ENCODE measurements at regions not wholly inside any gene's neighbourhood (a gene's known extent, or its start where the extent isn't known, plus 50 kb on each side); places are given as distances from the start of the nearest gene placed in this dataset.

DNA sequence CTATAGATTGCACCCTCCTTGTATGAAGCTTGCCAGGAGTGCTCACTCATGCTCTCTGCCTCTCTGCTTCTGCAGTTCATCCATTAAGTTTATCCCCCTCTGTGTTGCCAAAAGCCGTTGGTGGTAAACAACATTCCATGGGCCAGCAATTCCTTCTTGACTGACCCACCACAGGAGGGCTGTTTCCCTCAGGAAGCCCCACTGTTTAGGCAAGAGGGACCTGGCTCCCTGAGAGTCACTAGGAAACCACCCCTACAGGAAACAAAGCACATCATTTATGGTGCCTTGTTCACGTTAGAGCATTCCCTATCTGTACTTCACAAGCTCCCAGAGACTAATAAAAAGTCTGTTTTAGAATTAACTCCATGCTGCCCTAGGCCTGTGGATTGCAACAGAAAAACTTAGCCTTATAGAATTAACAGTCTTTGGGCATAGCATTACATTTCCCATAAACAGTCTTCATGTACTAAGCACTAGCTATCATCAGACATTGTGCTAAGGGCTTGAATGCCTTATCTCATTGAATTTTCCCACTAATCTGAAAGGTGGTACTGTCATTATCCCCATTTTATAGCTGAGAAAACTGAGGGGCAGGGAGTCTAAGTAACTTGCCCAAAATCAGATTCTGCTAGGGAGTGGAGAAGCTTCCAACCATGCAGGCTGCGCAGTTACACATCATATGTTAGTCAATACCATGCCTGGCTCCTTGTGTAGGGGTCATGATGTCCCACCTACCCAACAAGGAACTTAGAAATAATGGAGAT is 149.9 kb downstream of the SHQ1 start:
- no peak for DNase-seq

DNA sequence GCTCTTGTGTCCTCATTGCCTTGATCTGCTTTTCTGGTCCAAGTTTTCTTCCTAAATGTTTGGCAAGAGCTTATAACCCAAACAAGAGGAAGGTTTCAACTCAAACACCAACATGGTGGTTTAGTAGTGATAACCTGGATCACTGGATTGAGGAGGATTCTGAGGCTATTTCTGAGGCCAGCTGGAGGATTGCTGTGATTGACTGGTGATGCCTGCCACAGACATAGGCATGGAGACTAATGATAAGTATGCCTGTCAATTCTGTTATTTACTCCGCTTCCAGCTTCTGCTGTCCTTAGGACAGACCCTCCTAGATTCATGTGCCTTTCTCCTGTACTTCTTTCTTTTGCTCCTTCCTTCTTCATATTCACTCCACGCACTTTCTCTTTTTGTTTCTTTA is 150.5 kb downstream of the SHQ1 start:
- DNase-seq, result no peak

DNA sequence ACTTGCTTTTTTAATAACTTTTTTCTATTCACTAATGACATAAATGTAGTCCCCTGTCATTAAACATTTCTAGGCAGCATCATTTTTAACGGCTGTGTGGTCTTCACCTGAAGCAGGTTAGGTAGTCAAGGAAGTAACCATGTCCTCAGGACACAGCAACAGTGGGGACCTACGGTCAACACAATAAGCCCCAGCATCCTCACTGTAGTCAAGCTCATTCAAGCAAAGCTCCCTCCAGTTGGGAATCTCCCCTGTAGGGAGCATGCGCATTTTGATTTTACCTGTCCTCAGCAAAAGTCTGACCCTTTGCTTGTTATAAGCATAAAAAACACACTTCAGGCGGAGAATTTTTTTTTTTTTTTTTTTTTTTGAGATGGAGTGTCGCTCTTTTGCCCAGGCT is 151.4 kb downstream of the SHQ1 start:
- DNase-seq, result no peak

DNA sequence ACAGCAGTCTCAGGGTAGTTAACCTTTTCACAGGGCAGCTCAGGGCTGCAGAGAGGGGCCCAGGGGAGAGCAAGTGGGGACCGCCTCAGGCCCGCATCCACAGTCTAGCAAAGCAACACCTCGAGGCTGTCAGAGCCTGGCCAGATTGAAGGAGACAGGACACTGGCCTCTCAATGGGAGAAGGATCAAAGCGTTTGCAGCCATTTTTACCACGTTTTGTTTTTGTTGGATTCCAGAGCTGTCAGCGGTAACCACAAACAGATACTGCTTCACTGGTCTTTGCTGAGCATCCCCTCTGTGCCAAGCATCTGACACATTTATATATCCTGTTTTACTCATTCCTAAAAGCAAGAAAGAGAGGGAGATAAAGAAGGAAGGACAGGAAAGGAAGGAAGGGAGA is 153.8 kb downstream of the SHQ1 start:
- DNase-seq, result no peak

DNA sequence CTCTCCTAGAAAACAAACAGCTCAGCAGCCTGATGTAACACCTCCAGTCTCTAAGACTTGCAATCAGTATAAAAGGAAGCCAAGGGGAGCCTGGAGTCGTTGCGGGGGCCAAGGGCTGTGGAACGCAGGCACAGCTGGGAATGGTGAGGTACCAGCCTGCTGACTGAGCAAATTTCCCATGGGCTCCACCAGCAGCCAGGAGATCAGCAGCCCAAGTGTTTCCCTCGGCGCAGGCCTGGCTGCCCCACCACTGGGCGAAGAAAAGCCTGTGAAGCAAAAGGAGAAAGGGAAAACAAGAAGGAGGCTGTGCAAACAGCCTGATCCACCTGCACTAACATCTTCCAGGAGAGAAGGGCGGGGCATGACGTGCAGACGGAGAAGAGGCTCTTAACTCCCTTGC is 155.3 kb downstream of the SHQ1 start:
- DNase-seq, result no peak

DNA sequence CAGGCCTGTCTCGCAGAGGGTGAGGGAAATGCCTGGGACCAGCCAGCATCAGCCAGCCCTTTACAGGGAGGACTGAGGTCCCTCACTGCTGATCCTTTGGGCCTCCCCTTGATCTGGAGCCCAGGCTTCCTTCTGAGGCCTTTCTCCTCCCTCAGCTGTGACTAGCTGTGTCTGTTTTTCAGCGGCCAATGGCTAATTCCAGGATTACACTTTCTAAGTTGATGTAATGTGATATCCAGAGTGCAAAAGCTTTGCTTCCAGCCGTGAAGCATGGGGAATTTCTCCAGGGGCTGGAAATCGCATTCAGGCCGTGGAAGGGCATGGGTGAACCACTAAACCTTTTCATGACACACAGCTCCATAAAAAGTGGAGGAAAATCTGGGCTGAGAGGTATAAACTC is 157.6 kb downstream of the SHQ1 start:
- DNase-seq, result no peak

DNA sequence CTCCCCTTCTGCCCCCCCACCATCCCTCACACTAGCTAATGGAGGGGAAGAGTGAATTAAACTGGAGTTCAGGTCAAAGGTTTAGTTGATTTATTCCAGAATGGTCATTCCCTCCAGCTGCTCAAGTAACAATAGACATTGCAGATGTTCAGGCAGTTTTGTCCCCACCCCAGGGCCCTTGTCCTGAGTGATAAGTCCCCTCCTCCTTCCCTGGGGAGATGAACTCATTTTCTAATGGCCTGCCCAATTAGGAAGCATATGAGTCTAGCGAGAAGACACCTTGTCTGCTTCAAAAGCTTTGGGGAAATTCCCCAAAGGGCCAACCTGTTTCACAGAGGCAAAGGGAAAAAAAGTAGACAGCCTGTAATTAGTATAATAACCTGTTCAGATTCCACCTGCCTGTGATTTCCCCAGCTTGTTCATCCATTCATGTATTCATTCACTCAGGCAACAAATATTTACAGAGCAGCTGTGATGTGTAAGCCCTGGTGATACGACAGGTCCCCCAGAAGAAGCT is 165.3 kb downstream of the SHQ1 start:
- no peak for DNase-seq

DNA sequence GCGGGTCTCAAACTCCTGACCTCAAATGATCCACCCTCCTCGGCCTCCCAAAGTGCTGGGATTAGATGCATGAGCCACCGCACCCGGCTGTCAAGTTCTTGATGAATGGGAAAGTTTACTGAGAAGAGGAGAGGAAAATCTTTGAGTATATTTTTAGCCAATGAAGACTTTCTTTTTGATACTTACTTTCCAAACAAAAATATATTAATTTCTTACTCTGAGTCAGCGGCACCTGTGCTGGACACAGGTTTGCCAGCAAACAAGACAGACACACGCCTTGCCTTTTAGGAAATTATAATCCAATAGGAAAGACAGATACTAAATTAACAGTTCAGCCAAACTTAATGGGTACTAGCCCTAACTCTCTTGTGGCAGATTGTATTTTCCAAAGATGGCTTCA is 166.6 kb downstream of the SHQ1 start:
- no peak for DNase-seq

DNA sequence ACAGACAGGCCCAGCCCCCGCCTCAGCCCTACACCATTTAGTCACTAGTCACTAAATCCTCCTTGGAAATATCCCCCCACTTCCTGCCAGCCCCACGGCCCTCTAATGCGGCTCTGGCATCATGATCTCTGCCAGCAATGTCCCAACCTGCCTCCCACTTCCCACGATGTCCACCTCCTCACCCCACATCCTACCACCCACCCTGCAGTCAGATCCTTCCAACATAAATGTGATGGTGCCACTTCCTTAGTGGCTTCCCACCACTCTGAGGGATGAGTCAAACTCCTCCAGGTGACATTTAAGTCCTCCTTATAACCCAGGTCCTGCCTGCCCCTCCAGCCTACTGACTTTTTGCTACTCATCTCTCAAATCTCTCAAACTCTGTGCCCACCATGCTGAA is 167.5 kb downstream of the SHQ1 start:
- no peak for DNase-seq

DNA sequence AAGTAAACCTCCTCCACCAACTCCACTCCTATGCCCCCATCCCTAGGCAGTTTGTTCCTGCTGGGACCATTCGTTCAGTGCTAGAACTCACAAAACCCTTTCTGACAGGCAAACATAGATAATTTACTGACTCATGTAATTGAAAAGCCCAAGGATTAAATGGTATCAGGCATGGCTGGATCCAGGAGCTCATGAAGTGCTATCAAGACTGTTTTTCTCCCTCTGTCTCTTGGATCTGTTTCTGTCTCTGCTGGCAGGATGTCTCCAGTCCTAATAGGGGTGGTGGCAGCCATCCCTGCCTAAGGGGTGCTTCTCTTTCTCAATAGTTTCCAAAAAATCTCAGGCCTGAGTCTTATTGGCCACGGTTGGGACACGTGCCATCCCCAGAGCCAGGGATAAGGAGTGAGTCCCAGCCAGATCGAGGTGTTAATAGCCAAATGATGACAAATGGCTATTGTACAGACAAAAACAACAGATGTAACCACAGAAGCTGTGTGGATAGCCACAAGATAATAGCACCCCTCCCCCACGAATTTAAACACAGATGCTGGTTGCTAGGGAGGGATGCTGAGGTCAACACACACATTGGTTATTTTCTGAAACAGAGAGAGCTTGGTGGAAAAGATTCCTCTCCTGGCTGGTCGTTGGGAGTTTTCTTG is 168.6 kb downstream of the SHQ1 start:
- no peak for DNase-seq

DNA sequence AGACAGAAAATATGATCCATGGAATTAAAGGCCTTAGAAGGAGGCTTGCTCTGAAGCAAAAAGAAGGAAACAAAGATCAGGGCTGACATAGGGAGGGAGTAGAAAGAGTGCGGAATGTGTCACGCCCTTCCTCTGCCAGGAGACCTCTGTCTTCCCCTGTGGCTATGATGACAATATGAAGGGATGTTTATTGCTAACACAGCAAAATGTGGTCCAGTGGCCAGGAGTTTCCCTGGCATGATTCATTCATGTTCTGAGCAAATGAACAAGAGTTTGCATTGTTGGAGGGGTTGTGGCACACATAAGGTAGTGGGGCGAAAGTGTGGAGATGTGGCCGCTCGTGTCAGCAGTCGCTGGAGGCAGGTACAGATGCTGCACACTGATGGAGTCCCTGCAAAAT is 169.4 kb downstream of the SHQ1 start:
- DNase-seq, result no peak

DNA sequence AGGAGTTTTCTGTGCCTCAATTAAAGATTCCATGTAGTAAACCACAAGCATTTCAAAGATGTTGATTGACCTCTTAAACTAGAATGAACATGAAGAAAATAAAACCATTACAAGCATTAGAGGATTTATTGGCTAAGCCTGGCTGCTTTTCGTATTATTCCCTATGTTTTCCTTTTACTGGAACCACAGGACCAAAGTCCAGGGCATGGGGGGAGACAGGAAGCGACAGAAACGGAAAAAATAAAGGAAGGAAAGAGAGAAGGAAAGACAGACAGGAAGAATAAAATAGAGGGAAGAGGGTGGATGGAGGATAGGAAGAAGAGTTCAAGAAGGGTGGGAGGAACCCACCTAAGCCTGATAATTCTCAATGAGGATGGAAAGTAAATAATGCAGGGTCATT is 169.9 kb downstream of the SHQ1 start:
- DNase-seq, result no peak

DNA sequence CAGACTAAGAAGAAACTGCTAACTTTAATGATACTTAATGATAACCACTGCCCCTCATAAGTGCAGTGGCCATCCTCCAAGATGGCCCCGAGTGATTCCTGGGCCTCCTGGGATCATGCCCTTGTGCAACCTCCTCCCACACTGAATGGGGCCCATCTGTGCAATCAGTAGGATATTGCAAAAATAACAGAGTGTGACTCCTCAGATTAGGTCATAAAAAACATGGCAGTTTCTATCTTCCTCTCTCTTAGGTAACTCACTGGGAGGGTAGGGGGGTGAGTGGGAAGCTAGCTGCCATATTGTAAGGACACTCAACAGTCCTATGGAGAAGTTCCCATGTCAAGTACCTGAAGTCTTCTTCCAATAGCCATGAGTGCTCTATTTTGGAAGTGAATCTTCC is 173.0 kb downstream of the SHQ1 start:
- DNase-seq, result no peak

DNA sequence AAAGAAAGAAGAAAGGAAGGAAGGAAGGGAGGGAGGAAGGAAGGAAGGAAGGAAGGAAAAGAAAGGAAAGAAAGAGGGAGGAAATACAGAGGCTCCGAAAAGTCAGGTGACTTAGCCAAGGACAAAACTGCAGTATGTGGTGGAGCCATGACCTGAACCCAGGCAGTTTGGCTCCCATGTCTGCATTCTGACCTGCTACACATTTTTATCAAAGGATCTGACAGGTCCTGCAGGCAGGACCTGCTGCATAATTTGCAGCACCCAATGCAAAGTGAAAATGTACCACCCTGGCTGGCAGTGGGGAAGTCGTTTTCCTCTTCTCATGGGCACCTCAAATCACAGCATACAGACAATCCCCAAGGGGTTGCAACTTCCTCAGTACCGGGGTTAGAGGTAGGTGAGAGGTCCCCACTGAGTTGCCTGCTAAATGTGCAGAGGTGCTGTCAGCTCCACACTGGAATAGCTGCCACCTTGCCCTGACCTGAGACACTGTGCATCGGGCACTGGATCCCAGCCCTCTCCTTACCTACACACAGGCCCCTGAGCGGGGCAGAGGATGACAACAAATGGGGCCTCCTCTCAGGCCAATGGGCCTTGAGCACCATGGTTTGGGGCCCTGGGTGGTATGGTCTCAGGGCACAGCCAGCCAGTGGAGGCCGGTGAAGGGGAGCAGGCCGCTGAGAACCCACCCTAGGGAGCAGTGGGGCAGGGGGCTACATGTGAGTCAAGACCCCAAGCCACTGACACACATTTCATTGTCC is 175.1 kb downstream of the SHQ1 start:
- DNase-seq, result no peak

DNA sequence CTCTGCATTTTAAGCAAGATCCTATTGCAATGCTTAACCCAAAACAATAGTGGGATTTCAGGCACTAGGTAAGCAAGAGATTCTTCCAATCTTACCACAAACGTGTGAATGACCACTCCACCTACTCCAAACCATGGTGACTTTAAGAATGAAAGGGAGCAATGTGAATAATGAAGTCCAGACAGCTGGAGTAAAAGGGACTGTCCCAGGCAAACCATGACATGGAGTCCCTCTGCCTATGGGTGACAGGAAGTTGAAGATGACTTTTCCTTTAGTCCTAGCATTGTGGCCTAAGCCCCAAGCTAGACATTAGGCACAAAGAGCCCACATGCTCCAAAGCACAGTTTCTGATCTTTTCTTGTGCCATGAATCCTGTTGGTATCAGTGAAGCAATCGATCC is 179.0 kb downstream of the SHQ1 start:
- DNase-seq, result no peak

DNA sequence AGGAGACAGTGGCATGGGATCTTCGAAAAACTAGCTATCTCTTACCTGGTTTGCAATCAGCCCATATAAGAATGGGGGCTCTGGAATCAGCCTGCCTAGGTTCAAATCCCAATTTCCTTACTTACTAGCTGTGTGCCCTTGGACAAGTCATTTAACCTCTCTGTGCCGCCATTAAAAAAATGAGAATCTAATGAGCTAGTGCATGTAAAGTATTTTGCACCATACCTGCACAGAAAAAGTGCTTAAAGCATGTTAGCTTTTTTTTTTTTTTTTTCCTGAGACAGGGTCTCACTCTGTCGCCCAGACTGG is 181.8 kb downstream of the SHQ1 start:
- DNase-seq, result no peak

DNA sequence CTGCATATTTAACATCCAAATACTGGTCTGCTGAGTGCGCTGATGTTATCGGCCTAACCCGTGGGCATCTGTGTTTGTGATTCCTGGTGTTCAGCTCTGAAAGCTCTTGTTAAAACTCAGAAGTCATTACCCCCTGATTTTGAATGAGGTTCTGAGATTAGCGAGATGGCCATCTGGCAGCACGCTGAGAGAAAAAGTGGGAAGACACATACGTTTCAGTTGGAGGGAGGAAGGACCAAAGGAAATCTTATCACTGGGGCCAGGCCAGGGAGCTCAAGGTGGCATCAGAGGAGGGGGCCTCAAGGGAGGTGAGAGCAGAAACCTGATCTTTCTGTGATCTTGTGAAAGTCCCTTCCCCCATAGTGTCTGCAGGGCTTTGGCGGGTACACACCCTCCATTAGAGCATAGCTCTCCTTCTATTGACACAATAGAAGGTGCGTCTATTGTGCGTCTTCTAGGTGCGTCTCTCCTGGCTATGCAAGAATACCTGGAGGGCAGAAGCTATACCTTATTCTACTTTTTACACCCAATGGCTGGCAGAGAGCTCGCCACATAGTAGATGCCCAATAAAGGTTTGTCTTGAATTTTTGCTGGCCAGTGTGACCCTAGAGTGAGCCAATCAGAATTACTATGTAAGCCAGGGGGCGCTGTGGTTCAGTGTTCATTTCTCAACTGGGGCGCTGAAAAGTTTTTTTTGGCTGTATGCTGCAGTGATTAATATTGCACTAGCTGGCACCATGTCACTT is 182.4 kb downstream of the SHQ1 start:
- DNase-seq, result no peak

DNA sequence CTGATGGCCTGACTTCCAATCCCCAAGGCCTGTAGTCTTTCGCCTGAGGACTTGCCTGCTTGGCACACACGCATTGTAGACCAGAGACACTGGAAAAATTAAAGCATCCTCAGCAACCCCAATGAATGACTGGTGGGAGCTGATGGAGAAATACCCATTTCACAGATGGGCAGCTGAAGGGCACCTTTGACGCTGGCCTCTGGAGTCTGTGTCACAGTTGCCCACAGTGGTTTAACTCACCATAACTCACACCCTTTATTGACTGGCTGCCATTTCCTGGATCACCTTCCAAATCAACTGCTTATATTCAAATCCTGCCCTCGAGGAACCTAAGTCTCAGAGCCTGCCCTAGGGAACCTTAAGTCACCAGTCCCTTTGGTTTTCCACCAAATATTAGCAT is 183.1 kb downstream of the SHQ1 start:
- DNase-seq, result no peak

DNA sequence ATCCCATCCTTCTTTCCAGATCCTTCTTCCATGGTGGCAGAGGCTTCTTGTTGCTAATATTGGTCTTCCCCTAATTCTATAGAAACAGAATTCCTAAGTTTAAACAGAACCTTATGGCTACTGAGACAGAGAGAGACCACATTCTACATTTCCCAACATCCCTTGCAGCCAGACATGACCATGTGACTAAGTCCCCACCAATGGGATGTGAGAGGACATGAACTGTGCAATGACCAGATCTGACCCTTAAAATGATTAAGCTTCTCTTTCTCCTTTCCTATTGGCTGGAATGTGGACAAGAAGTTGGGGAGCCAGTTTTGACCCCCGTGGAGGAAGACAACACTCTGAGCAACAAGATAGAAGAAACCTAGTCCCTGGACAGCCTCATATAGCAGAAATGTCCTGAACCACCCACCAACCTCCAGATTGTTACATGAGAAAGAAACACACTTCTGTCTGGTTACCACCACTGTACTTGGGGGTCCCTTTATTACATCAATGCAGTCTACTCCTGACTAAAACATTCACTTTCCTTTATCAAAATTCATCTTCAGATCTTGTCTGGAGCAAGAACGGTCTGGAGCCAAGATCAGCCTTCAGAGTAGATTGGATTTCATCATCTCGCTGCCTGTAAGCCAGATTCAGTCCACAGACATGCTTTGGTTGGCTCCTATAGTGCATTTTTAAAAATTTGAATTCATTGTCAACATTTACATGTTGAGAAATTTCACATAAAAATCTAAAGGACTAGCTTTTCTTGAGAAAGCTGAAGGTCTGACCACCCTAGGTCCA is 183.9 kb downstream of the SHQ1 start:
- DNase-seq, result no peak

DNA sequence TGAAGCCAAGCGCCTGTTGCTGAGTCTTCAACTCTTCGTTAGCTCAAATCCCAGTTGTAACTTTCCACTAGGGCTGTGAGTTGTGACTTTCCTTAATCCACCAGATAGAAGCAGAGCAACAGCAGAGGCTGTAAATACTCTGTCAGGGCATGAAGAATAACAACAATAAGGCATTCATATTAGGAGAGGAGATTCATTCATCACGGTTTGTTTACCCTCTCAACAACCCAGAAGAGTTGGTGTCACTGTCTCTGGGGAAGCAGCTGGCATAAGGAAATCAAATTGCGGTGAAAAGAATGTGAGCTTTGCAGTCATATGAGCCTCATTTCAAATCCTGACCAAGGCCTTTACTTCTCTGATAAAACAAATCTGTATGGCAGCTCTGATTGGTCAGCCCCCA is 184.8 kb downstream of the SHQ1 start:
- DNase-seq, result no peak

DNA sequence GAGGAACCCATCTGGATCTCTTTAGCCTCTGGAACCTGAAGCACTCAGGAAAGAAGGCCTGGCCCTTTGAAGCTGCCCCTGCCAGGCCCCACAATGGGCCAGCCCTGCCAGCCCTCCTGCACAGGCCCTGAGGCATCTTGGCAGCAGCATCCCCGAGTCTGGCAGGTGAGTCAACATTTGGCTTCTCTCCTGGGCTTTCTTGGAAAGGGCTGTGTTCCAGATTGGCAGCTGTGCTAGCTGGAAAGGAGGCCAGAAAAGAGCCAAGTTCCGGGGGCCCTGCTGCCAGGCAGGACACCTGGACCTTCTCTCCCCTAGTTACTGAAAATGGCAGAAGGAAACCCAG is 187.2 kb downstream of the SHQ1 start:
- peak; percentile 39 for DNase-seq

DNA sequence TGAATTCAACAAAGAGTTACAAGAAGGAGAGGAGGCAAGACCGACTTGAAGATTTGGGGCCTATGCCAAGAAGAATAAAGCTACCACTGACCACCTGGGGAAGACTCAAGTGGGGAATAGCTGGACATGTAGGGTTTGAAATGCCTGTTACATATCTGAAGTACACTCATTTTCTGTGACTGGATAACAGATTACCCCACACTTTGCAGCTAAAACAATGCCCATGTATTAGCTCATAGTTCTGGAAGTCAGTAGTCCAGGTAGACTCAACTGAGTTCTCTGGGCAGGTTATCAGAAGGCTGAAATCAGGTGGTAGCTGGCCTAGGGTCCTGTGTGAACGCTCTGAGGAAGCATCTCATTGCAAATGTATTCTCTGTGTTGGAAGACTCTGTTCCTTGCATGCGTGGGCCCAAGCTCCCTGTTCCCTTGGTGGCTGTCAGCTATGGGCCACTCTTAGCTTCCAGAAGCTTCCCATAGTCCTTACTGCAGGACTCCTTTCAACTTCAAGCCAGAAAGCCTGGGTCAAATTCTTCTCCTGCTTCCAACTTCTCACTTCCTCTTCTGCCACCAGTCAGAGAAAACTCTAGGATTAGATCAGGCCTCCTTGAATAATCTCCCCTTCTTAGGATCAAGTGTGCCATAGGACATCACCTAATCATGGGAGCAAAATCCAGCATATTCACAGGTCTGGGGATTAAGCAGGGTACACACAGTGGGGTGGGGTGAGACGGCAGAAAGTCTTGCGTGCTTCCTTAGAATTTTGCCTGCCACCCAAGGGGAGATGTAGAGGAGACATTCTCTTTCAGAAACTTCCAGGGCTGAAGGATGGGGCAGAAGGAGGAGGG is 187.8 kb downstream of the SHQ1 start:
- no peak for DNase-seq

Data from NCI-H1694 (cell line).